ENCODE measurements at regions not wholly inside any gene's neighbourhood (a gene's known extent, or its start where the extent isn't known, plus 50 kb on each side); places are given as distances from the start of the nearest gene placed in this dataset.

DNA sequence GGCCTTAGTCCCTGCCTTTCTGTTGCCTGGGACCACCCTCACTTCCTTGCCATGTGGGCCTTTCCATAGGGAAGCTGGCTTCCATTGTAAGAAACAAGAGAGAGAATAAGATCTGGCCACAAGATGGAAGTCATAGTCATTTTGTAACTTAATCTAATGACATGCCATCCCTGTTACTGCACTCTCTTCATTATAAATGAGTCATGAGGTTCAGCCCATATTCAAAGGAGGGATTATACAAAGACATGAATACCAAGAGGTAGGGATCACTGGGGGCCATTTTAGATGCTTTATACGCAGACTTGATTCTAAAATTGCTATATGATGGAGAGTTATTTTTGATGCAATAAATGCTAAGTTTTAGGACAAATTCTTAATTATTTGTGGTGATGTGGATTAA, 75.2 kb upstream of the CELF2 start:
- no peaks in the 10 kb centered on the region for H3K36me3 ChIP-seq
- DNase-seq = peak in 1 of 2 experiments; percentile 3
- H3K9me3 ChIP-seq (replicated peaks) = no peaks in the 10 kb centered on the region; the same call in 1 of the 2 replicates
- no peak overlapping the region for H3K4me3 ChIP-seq
- H3K4me1 ChIP-seq = peaks cover 18% of the 10 kb centered on the region
- no peak overlapping the region for H3K27ac ChIP-seq
- no peaks in the 10 kb centered on the region for H3K27me3 ChIP-seq

DNA sequence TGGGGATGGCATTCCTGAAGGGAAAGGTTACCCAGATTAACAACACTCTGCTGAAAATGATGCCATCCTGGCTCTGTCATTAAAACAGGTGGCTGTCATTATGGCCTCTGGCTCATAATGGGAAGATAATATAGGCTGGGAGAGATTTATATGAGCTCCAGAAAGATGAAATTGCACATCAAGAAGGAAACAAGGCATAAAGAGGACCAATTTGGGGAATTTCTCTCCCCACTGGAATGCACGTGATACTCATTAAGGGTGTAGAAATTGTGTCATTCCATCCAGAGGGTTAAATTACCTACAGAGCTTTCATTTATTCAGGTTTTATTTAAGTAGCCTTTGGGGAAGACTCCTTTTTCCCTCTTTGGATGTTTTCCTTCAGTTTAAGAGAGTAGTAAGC, 71.6 kb upstream of the CELF2 start:
- no peaks in the 10 kb centered on the region for H3K4me1 ChIP-seq
- H3K4me3 ChIP-seq = no peak overlapping the region
- no peak for DNase-seq
- no peak overlapping the region for H3K27ac ChIP-seq
- H3K27me3 ChIP-seq = no peaks in the 10 kb centered on the region
- no peaks in the 10 kb centered on the region; the same call in 1 of the 2 replicates for H3K9me3 ChIP-seq (replicated peaks)
- H3K36me3 ChIP-seq = no peaks in the 10 kb centered on the region

DNA sequence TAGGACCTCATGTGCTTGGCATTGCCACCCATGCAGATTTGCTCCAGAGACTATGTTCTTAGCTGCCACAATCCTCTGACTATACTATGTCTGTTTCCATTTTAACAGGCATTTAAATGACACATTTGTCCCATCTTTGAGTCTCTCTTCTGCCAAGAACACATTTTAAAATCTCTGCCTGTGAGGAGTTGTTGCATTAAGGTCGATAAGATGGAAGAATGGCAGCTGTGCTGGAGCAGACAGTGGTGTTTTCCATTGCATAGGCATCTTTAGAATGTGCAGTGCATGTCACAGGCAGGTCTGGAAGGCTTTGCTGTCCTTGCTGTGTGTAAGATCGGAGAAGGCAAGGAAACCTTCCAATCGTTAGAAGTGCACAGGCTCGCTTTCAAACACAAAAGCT, 70.9 kb upstream of the CELF2 start:
- Histone ChIP-seq H3K9me3 (replicated peaks) (no peaks in the 10 kb centered on the region; the same call in 1 of the 2 replicates), H3K4me1 (no peaks in the 10 kb centered on the region), H3K36me3 (no peaks in the 10 kb centered on the region), H3K4me3 (no peak overlapping the region), H3K27me3 (no peaks in the 10 kb centered on the region), H3K27ac (no peak overlapping the region)
- DNase-seq = no peak

DNA sequence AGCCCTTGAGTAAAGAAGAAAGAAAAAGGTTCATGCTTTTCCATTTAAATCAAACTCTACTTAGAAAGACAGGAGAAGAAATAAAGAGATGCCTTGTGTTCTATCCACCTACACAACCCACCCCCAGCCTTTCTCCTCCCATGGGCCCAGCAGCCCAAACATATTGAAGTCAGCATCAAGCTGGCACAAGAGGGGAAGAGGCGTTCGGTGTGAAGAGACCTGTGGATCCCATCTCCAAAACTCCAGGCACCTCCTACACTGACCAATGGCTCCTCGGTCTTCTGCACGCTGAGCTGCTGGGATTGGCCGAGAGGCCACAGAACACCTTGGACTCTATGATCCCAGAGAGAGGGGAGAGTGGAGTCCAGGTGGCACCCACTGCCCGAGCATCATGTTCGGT, 66.0 kb upstream of the CELF2 start:
- Histone ChIP-seq H3K4me3 (no peak overlapping the region), H3K4me1 (no peaks in the 10 kb centered on the region), H3K36me3 (no peaks in the 10 kb centered on the region), H3K27ac (no peak overlapping the region), H3K9me3 (replicated peaks) (no peaks in the 10 kb centered on the region), H3K27me3 (no peaks in the 10 kb centered on the region)
- DNase-seq = no peak

DNA sequence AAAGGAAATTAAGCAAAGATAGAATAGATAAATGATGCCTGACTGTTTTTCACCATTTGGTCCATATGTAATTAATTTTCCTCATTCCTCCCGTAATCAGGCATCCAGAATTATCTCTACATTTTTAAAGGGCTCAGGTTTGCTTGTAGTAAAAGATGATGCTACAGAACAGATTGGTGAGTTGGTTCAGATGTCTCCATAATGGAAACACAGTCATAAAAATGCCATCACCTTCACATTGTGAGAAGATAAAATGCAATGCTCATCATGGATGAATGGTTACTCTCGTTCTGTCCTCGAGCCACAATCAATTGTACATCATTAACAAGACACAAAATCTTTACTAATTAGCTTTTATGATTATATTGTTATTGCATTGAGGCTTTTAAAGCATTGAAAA, 64.9 kb upstream of the CELF2 start:
- no peaks in the 10 kb centered on the region for H3K36me3 ChIP-seq
- no peak for DNase-seq
- no peak overlapping the region for H3K27ac ChIP-seq
- H3K4me3 ChIP-seq = no peak overlapping the region
- H3K9me3 ChIP-seq (replicated peaks) = no peaks in the 10 kb centered on the region
- H3K4me1 ChIP-seq = no peaks in the 10 kb centered on the region
- H3K27me3 ChIP-seq = no peaks in the 10 kb centered on the region

DNA sequence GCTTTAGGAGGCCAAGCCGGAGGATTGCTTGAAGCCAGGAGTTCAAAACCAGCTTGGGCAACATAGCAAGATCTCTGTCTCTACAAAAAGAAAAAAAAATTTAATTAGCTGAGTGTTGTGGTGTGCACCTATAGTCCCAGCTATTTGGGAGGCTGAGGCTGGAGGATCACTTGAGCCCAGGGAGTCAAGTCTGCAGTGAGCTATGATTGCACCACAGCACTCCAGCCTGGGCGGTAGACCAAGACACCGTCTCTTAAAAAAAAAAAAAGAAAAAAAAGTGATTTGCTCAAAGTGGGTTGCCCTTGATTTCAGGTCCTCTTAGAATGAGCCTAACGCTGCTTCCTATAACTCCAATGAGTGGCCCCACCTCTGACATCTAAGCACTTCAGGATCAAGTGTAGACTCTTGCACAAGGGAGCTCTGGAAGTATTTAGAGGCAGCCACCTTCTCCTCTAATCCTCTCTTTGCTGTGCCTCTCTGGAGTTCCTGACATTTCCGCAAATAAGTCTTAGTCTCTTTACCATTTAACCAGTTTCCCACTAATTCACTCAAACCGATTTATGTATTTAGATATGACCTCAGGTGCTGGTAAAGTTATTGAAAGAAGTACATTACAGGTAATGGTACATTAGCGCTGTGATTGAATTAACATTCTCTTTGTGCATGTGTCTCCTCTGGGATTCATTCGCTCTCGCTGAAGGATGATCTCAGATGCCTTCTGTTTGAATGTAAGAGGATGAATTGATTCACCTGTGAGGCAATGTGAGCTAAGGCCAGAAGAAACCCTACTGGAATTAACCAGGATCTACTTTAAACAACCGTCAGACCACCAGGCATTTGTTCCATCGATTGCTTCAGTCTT, 60.8 kb upstream of the CELF2 start:
- no peak overlapping the region for H3K4me3 ChIP-seq
- H3K27me3 ChIP-seq = no peaks in the 10 kb centered on the region
- H3K27ac ChIP-seq = no peak overlapping the region
- no peaks in the 10 kb centered on the region for H3K36me3 ChIP-seq
- DNase-seq = no peak
- no peaks in the 10 kb centered on the region for H3K4me1 ChIP-seq
- no peaks in the 10 kb centered on the region for H3K9me3 ChIP-seq (replicated peaks)

DNA sequence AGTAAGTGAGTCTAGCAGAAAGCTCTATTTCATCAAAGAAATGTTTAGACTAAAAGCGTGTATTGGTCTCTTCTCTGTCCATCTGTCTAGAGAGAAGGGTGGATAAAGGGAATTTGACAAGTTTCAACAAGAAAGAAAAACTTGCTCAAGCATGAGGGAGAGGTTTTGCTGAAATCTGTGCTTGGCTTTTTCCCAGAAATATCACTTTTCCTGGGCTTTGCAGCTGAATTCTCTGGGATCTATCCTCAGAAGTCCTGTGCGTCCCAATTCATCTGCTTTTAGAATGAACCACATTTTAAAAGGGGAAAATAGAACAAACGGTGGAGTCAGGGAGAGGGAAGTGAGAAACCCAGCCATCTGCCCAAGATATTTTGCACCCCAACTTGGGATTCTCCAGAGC, 59.6 kb upstream of the CELF2 start:
- Histone ChIP-seq H3K4me1 (no peaks in the 10 kb centered on the region), H3K4me3 (no peak overlapping the region), H3K9me3 (replicated peaks) (no peaks in the 10 kb centered on the region), H3K27ac (no peak overlapping the region), H3K27me3 (no peaks in the 10 kb centered on the region), H3K36me3 (no peaks in the 10 kb centered on the region)
- no peak for DNase-seq

DNA sequence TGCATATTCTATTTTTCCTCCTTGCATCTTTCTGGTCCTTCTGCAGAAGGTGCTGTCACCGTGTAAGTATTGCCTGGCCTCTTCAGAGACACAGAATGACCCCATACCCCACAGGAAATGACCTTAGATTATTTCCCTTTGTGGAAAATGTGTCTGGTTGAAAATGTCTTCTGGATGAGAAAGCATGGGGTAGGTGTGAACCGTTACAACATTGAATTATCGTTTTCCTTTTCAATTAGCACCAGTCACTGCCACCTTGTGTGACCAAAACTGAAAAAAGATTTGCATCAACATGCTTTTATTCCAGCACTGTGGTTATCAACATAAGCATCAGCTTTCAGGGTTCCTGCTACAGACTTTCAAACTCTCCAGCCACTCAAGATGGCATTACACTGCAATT, 58.0 kb upstream of the CELF2 start:
- Histone ChIP-seq H3K9me3 (replicated peaks) (no peaks in the 10 kb centered on the region), H3K36me3 (no peaks in the 10 kb centered on the region), H3K27ac (no peak overlapping the region), H3K4me1 (no peaks in the 10 kb centered on the region), H3K4me3 (no peak overlapping the region), H3K27me3 (no peaks in the 10 kb centered on the region)
- no peak for DNase-seq

DNA sequence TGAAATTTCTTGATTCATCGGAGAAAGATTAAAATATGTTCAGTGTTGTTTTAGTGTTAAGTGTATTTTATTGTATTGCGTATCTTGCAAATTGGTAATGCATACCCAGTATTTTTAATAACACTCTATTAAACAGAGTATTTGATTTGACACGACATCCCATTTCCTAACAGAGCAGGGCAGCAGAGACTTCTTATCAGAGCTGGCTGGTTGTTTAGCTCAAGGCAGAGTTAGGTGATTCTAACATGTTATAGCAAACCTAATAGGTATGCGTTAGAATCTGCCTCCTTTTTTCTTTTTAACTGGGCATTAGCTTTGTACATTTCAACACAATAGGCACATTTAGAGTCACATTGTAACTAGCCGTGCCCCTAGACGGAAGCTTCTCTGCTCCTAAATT, 57.1 kb upstream of the CELF2 start:
- no peak for DNase-seq
- Histone ChIP-seq H3K4me1 (no peaks in the 10 kb centered on the region), H3K27ac (no peak overlapping the region), H3K9me3 (replicated peaks) (no peaks in the 10 kb centered on the region), H3K36me3 (no peaks in the 10 kb centered on the region), H3K4me3 (no peak overlapping the region), H3K27me3 (no peaks in the 10 kb centered on the region)

DNA sequence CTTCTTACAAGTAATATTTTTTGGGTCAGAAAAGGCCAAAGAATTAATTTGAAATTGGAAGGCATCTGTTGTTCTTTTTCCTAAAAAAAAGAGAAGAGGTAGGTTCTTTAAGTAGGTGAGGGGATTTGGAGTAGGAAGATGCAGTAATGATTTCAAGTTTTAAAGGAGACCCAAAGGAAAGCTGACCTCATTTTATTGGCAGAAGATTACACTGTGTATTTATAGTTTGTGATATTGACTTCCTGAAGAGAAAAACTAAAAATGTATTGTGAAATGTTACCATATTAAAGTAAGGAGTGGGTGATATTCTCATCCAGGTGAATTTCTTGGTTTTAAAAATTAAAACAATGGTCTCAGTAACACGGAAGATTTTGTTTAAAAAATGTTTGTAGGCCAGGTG, 56.6 kb upstream of the CELF2 start:
- Histone ChIP-seq H3K27ac (no peak overlapping the region), H3K9me3 (replicated peaks) (no peaks in the 10 kb centered on the region), H3K4me1 (no peaks in the 10 kb centered on the region), H3K27me3 (no peaks in the 10 kb centered on the region), H3K4me3 (no peak overlapping the region), H3K36me3 (no peaks in the 10 kb centered on the region)
- no peak for DNase-seq

DNA sequence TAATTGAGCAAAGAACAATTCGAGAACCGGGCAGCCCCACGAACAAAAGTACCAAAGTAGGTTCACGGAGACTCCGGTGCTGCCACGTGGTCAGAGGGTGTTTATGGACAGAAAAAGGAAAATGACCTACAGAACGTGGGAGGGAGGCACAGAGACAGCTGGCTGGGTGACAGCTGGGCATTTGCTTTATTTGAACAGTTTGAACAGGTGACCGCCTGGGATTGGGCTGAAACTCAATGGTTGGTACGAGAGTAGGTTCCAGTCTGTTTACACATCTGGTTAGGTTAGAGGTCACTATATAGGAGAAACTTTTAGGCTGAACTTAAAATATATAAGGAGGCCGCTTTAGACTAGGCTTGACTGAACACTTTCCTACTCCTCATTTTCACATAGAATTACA, 50.6 kb upstream of the CELF2 start:
- peak overlapping the region; percentile 37 for H3K4me3 ChIP-seq
- peak; percentile 91 to 96 for DNase-seq
- no peaks in the 10 kb centered on the region for H3K27me3 ChIP-seq
- H3K27ac ChIP-seq = peak overlapping the region; percentile 93
- no peaks in the 10 kb centered on the region for H3K36me3 ChIP-seq
- H3K4me1 ChIP-seq = peaks cover 17% of the 10 kb centered on the region
- H3K9me3 ChIP-seq (replicated peaks) = no peaks in the 10 kb centered on the region

DNA sequence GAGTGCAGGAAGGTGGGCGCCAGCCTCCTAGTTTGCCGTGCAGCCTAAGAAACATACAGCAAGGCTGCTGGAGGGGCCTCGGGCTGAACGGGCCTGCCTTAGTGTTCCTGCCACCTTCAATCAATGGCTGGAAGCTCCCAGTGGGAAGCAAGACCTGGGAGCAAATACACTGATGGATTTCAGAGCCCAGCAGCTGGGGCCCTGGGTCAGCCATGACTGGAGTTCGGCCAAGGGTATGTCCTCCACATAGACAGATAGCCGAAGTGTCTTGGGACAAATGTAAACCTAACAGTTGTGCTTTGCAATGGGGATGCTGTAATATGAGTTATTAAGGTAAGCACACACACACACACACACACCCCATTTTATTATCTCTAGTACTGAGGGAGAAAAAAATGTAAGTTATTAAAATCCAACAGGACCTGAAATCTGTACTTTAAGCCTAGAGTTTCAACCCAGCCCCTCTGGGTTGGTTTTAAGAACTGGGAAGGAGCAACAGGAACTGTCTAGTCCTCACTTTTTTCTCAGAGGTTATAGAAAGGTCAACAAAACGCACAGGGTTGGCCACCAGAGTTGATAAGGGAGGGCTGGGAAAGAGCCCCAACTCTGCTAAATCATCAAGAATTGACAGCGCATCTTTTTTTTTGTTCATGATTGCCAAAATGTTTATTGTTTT, 50.0 kb upstream of the CELF2 start:
- H3K27me3 ChIP-seq = no peaks in the 10 kb centered on the region
- H3K36me3 ChIP-seq = no peaks in the 10 kb centered on the region
- H3K4me1 ChIP-seq = peaks cover 17% of the 10 kb centered on the region
- no peaks in the 10 kb centered on the region for H3K9me3 ChIP-seq (replicated peaks)
- H3K27ac ChIP-seq = peak overlapping the region; percentile 93
- peak overlapping the region; percentile 37 for H3K4me3 ChIP-seq
- peak; percentile 89 for DNase-seq

All from SJCRH30 (cell line).